Astrocyte (in vitro differentiated cells and primary cell): ENCODE measurements at regions not wholly inside any gene's neighbourhood (a gene's known extent, or its start where the extent isn't known, plus 50 kb on each side); places are given as distances from the start of the nearest gene placed in this dataset.

Experiments used
- DNase-seq: peaks from one replicate; pipeline ENCODE4 v3.0.0-alpha.2; 2010; ENCODE audit warnings: low read depth
- FAIRE-seq: peaks from 2 replicates; lab custom pipeline; 2011; peaks lifted over from hg19 to GRCh38; lab: Jason Lieb, UNC
- H2AFZ ChIP-seq: 2 replicates; pipeline ENCODE4 v1.6.0; 2012; ENCODE audit warnings: low read depth, low read length, inconsistent platforms
- H3K27ac ChIP-seq: 2 replicates; pipeline ENCODE4 v1.5.1; 2011; ENCODE audit warnings: low read depth, low read length, inconsistent platforms
- H3K27me3 ChIP-seq: 2 replicates; pipeline ENCODE4 v1.6.0; 2011; ENCODE audit warnings: low read length, inconsistent platforms; ENCODE audit not compliant: insufficient read depth
- H3K36me3 ChIP-seq: 2 replicates; pipeline ENCODE4 v1.5.1; 2011; ENCODE audit warnings: low read length, inconsistent platforms; ENCODE audit not compliant: insufficient read depth
- H3K4me1 ChIP-seq: 2 replicates; pipeline ENCODE4 v1.5.1; 2011; ENCODE audit warnings: low read length, inconsistent platforms; ENCODE audit not compliant: insufficient read depth
- H3K4me2 ChIP-seq: 2 replicates; pipeline ENCODE4 v1.6.0; 2012; ENCODE audit warnings: low read length, inconsistent platforms
- H3K4me3 ChIP-seq: 2 replicates; pipeline ENCODE4 v1.5.1; 2011; ENCODE audit warnings: low read depth, mild to moderate bottlenecking, low read length, inconsistent platforms; ENCODE audit not compliant: insufficient read depth
- H3K79me2 ChIP-seq: 2 replicates; pipeline ENCODE4 v1.6.0; 2012; ENCODE audit warnings: mild to moderate bottlenecking, low read length, inconsistent platforms; ENCODE audit not compliant: insufficient read depth
- H3K9ac ChIP-seq: 2 replicates; pipeline ENCODE4 v1.6.0; 2012; ENCODE audit warnings: mild to moderate bottlenecking, low read length, inconsistent platforms
- H3K9me3 ChIP-seq: 2 replicates; pipeline ENCODE4 v1.5.1; 2012; ENCODE audit warnings: low read depth, mild to moderate bottlenecking, low read length, inconsistent platforms; ENCODE audit not compliant: insufficient read depth
- H4K20me1 ChIP-seq: 2 replicates; pipeline ENCODE4 v1.6.0; 2012; ENCODE audit warnings: low read length, inconsistent platforms; ENCODE audit not compliant: insufficient read depth
- H3K27ac Mint-ChIP-seq: one replicate; pipeline ENCODE4 v1.8.0; 2021; ENCODE audit warnings: mild to moderate bottlenecking, mixed read lengths; ENCODE audit not compliant: unreplicated experiment
- H3K27me3 Mint-ChIP-seq: one replicate; pipeline ENCODE4 v1.8.0; 2021; ENCODE audit warnings: low read depth, mixed read lengths; ENCODE audit not compliant: unreplicated experiment
- H3K36me3 Mint-ChIP-seq: one replicate; pipeline ENCODE4 v1.8.0; 2021; ENCODE audit warnings: low read depth, mixed read lengths; ENCODE audit not compliant: unreplicated experiment
- H3K4me1 Mint-ChIP-seq: one replicate; pipeline ENCODE4 v1.8.0; 2021; ENCODE audit warnings: low read depth, mixed read lengths; ENCODE audit not compliant: unreplicated experiment
- H3K4me3 Mint-ChIP-seq: one replicate; pipeline ENCODE4 v1.8.0; 2021; ENCODE audit warnings: mild to moderate bottlenecking, moderate library complexity, mixed read lengths; ENCODE audit not compliant: unreplicated experiment
- H3K9me3 Mint-ChIP-seq: one replicate; pipeline ENCODE4 v1.8.0; 2021; ENCODE audit warnings: mild to moderate bottlenecking, mixed read lengths; ENCODE audit not compliant: unreplicated experiment
- EZH2 ChIP-seq: IDR thresholded peaks from 2 replicates; pipeline ENCODE4 v1.6.1; 2012; ENCODE audit warnings: mild to moderate bottlenecking, low read length, inconsistent platforms; ENCODE audit not compliant: insufficient read depth
- TF ChIP-seq, protein P1 (sequence below): IDR thresholded peaks from 2 replicates; pipeline ENCODE4 v1.5.1; 2011; ENCODE audit warnings: low read depth, mild to moderate bottlenecking, inconsistent platforms, low read length, moderate library complexity; ENCODE audit not compliant: insufficient read depth

DNA sequence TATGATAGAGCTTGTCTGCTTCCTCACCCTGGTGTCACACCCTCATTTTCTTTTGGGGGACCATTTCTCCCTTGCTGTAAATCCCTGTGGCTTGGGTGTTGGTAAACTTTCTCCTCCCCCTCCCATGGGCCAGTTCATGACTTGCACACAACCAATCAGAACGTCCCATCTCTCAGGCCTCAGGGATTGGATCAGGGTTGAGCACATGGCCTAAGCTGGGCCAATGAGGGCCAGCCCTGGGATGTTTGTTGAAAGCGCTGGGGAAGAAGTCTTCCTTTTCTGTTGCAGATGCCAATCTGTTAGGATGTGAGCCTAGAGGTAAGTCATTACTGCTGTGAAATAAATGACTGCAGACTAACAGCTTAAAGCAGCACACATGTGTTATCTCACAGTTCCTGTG lies 136.7 kb downstream of the AACS start:
- no peak overlapping the region for H3K4me3 ChIP-seq
- H3K4me1 ChIP-seq: no peaks in the 10 kb centered on the region
- no peak overlapping the region for H3K9ac ChIP-seq
- no peak overlapping the region for H3K27ac ChIP-seq
- no peaks in the 10 kb centered on the region for H4K20me1 ChIP-seq
- H3K4me2 ChIP-seq: no peak overlapping the region
- H2AFZ ChIP-seq: no peak overlapping the region
- no peak for DNase-seq
- no peaks in the 10 kb centered on the region for H3K4me1 Mint-ChIP-seq
- H3K9me3 ChIP-seq: no peaks in the 10 kb centered on the region
- H3K27me3 Mint-ChIP-seq: peaks cover 20% of the 10 kb centered on the region
- H3K9me3 Mint-ChIP-seq: peaks cover 6% of the 10 kb centered on the region
- no peak overlapping the region for H3K27ac Mint-ChIP-seq
- no peaks in the 10 kb centered on the region for H3K36me3 Mint-ChIP-seq
- no peaks in the 10 kb centered on the region for H3K27me3 ChIP-seq
- TF ChIP-seq, protein P1, sequence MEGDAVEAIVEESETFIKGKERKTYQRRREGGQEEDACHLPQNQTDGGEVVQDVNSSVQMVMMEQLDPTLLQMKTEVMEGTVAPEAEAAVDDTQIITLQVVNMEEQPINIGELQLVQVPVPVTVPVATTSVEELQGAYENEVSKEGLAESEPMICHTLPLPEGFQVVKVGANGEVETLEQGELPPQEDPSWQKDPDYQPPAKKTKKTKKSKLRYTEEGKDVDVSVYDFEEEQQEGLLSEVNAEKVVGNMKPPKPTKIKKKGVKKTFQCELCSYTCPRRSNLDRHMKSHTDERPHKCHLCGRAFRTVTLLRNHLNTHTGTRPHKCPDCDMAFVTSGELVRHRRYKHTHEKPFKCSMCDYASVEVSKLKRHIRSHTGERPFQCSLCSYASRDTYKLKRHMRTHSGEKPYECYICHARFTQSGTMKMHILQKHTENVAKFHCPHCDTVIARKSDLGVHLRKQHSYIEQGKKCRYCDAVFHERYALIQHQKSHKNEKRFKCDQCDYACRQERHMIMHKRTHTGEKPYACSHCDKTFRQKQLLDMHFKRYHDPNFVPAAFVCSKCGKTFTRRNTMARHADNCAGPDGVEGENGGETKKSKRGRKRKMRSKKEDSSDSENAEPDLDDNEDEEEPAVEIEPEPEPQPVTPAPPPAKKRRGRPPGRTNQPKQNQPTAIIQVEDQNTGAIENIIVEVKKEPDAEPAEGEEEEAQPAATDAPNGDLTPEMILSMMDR: no peak
- no peak for TF ChIP-seq EZH2
- no peak for FAIRE-seq
- no peak overlapping the region for H3K4me3 Mint-ChIP-seq
- H3K79me2 ChIP-seq: no peaks in the 10 kb centered on the region
- H3K36me3 ChIP-seq: no peaks in the 10 kb centered on the region

DNA sequence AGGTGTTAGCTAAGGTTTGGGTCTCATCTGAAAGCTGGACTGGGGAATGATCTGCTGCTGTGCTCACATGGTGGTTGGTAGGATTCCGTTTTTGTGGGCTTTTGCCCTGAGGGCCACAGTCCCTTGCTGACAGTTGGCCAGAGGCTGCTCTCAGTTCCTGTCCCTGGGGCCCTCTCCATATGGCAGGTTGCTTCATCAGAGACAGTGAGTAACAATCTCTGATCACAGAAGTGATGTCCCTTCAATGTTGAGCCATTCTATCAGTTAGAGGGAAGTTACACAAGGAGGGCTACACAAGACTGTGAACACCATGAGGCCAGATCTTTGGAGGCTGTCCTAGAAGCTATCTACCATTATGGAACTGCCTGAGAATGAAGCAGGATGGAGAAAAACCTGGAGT lies 137.2 kb downstream of the AACS start:
- TF ChIP-seq, protein P1: no peak
- no peak for TF ChIP-seq EZH2
- H3K4me3 Mint-ChIP-seq: no peak overlapping the region
- no peak overlapping the region for H3K4me2 ChIP-seq
- FAIRE-seq (no peak), DNase-seq (no peak)
- H3K27ac ChIP-seq: no peak overlapping the region
- no peaks in the 10 kb centered on the region for H3K36me3 Mint-ChIP-seq
- H2AFZ ChIP-seq: no peak overlapping the region
- no peaks in the 10 kb centered on the region for H3K4me1 Mint-ChIP-seq
- no peaks in the 10 kb centered on the region for H3K4me1 ChIP-seq
- H3K4me3 ChIP-seq: no peak overlapping the region
- H3K36me3 ChIP-seq: no peaks in the 10 kb centered on the region
- H4K20me1 ChIP-seq: no peaks in the 10 kb centered on the region
- no peaks in the 10 kb centered on the region for H3K27me3 ChIP-seq
- no peaks in the 10 kb centered on the region for H3K79me2 ChIP-seq
- peaks cover 20% of the 10 kb centered on the region for H3K27me3 Mint-ChIP-seq
- no peak overlapping the region for H3K9ac ChIP-seq
- no peak overlapping the region for H3K27ac Mint-ChIP-seq
- H3K9me3 ChIP-seq: no peaks in the 10 kb centered on the region
- H3K9me3 Mint-ChIP-seq: peaks cover 6% of the 10 kb centered on the region

DNA sequence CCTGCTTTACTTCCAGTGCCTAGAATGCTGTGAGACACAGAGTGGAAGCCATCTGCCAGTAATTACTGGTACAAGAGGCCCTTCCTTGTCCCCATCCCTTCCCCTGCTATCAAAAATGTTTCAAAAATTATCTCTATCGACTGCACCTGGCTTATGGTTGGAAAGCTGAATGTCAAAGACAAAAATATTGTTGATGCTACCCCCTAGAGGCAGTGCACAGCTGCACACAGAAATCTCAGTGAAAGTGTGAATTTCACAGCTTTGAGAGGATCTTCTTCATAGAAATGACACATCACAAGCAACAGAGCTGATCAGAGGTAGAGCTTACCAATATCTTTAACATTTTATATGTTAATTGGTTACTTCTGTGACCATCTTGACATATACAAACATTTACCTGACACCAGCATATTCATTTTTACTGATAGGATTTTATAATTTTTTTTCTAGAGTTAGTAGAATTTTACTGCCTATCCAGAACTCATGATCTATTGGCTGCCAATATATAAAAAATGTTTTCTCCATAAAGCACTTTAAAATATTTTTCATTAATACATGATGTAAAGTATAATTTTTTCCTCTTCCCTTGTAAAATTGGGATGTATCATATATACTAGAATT lies 138.0 kb downstream of the AACS start:
- Histone ChIP-seq H3K79me2 (no peaks in the 10 kb centered on the region), H3K9me3 (no peaks in the 10 kb centered on the region), H4K20me1 (no peaks in the 10 kb centered on the region), H3K4me2 (no peak overlapping the region), H3K36me3 (no peaks in the 10 kb centered on the region), H3K27ac (no peak overlapping the region), H3K9ac (no peak overlapping the region), H2AFZ (no peak overlapping the region), H3K4me3 (no peak overlapping the region), H3K27me3 (no peaks in the 10 kb centered on the region), H3K4me1 (no peaks in the 10 kb centered on the region)
- FAIRE-seq (no peak), DNase-seq (no peak)
- H3K36me3 Mint-ChIP-seq: no peaks in the 10 kb centered on the region
- no peak overlapping the region for H3K27ac Mint-ChIP-seq
- no peaks in the 10 kb centered on the region for H3K4me1 Mint-ChIP-seq
- H3K4me3 Mint-ChIP-seq: no peak overlapping the region
- H3K9me3 Mint-ChIP-seq: peaks cover 8% of the 10 kb centered on the region
- H3K27me3 Mint-ChIP-seq: peaks cover 18% of the 10 kb centered on the region
- no peak for TF ChIP-seq EZH2
- TF ChIP-seq, protein P1: peak; percentile 54
